SH-SY5Y (cell line): ENCODE measurements at regions not wholly inside any gene's neighbourhood (a gene's known extent, or its start where the extent isn't known, plus 50 kb on each side); places are given as distances from the start of the nearest gene placed in this dataset.

Source experiments
- GATA2 ChIP-seq: IDR thresholded peaks from 2 replicates; pipeline ENCODE4 v1.6.1; 2011; ENCODE audit warnings: mild to moderate bottlenecking, low read depth, low read length
- GATA3 ChIP-seq: IDR thresholded peaks from 2 replicates; pipeline ENCODE4 v1.6.1; 2011; ENCODE audit warnings: low read depth, mild to moderate bottlenecking, low read length, moderate library complexity

DNA sequence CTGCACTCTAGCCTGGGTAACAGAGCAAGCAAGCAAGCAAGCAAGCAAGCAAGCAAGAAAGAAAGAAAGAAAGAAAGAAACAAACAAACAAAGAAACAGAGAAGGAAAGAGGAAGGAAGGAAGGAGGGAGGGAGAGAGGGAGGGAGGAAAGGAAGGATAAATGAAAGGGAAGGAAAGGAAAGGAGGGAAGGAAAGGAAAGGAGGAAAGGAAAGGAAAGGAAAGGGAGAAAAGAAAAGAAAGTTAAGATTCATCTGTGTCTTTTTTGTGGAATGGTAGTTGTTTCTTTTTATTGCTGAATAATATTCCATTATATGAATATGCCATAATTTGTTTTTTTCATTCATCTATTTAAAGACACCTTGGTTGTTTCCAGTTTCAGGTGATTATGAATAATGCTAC lies 506.9 kb upstream of the NAALADL2 start:
- TF ChIP-seq GATA2 = no peak
- TF ChIP-seq GATA3 = no peak
